ENCODE measurements at regions not wholly inside any gene's neighbourhood (a gene's known extent, or its start where the extent isn't known, plus 50 kb on each side); places are given as distances from the start of the nearest gene placed in this dataset.

DNA sequence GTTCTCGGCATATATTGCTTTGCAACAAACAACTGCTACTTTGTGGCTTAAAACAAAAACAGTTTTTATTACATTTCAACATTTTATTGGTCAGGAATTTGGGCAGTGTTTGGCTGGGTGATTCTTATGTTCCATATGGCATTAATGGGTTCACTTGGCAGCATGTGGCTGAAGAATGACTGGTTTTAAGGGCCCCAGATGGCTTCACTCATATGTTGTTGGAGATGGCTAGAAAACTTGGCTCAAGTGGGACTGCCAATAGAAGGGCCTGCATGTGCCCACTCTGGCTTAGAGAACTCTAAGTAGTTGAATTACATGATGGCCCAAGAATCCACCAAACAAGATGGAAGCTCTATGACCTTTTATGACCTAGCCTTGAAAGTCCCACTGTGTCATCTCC, 86.1 kb downstream of the FASTKD2 start:
- RAD21 ChIA-PET (ENCODE audit: low non-redundant PET in 1 of 2, low total read pairs in 2 of 2, uncharacterized antibody in 2 of 2, unreplicated experiment in 2 of 2): no interaction called here
- TF ChIP-seq EGR1 (IDR thresholded peaks at IDR 0.05; ENCODE audit: low read depth) (no peak), CEBPB (IDR thresholded peaks at IDR 0.05; ENCODE audit: low read depth) (no peak), CBX3 (IDR thresholded peaks at IDR 0.05; ENCODE audit: low read depth) (no peak), ELF1 (IDR thresholded peaks at IDR 0.05; ENCODE audit: borderline replicate concordance, low read depth) (no peak), POLR2A (IDR thresholded peaks at IDR 0.05; ENCODE audit: borderline replicate concordance, extremely low read depth, insufficient read depth, insufficient read length) (no peak), SP1 (IDR thresholded peaks at IDR 0.05; ENCODE audit: low read depth) (no peak), MAX (IDR thresholded peaks at IDR 0.05) (no peak), POLR2AphosphoS5 (IDR thresholded peaks at IDR 0.05; ENCODE audit: low read depth, low read length) (no peak), EZH2 (IDR thresholded peaks at IDR 0.05) (no peak)
- TF ChIP-seq, protein P1, sequence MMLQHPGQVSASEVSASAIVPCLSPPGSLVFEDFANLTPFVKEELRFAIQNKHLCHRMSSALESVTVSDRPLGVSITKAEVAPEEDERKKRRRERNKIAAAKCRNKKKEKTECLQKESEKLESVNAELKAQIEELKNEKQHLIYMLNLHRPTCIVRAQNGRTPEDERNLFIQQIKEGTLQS (IDR thresholded peaks at IDR 0.05): no peak
- TF ChIP-seq, protein P2, sequence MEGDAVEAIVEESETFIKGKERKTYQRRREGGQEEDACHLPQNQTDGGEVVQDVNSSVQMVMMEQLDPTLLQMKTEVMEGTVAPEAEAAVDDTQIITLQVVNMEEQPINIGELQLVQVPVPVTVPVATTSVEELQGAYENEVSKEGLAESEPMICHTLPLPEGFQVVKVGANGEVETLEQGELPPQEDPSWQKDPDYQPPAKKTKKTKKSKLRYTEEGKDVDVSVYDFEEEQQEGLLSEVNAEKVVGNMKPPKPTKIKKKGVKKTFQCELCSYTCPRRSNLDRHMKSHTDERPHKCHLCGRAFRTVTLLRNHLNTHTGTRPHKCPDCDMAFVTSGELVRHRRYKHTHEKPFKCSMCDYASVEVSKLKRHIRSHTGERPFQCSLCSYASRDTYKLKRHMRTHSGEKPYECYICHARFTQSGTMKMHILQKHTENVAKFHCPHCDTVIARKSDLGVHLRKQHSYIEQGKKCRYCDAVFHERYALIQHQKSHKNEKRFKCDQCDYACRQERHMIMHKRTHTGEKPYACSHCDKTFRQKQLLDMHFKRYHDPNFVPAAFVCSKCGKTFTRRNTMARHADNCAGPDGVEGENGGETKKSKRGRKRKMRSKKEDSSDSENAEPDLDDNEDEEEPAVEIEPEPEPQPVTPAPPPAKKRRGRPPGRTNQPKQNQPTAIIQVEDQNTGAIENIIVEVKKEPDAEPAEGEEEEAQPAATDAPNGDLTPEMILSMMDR (IDR thresholded peaks at IDR 0.05 in 2 of 3, conservative IDR thresholded peaks at IDR 0.05 in 1 of 3; ENCODE audit: borderline replicate concordance in 1 of 3, insufficient read depth in 1 of 3, low read depth in 2 of 3, low read length in 2 of 3): no peak

More for the DNA sequence above, 86.1 kb downstream of the FASTKD2 start:
- Histone ChIP-seq H3K79me2 (ENCODE audit: insufficient read depth, low read length) (no peaks in the 10 kb centered on the region), H3K9ac (ENCODE audit: low read length) (no peak overlapping the region), H2AFZ (ENCODE audit: low read depth, low read length, poor library complexity, severe bottlenecking) (no peak overlapping the region), H3K4me2 (ENCODE audit: low read length) (no peak overlapping the region), H3K4me3 (replicated peaks in 1 of 2; ENCODE audit: low read depth in 1 of 2, low read length in 2 of 2) (no peak overlapping the region), H3K9me3 (ENCODE audit: control insufficient read depth in 1 of 2, insufficient read depth in 1 of 2, low read depth in 1 of 2, low read length in 2 of 2) (no peaks in the 10 kb centered on the region), H3K4me1 (ENCODE audit: control insufficient read depth in 1 of 2, insufficient read depth in 2 of 2, low read length in 2 of 2) (no peaks in the 10 kb centered on the region), H4K20me1 (ENCODE audit: insufficient read depth) (no peaks in the 10 kb centered on the region), H3K27ac (ENCODE audit: low read depth, low read length) (no peak overlapping the region), H3K9me2 (ENCODE audit: insufficient read depth) (no peaks in the 10 kb centered on the region), H3K27me3 (ENCODE audit: insufficient read depth, low read length) (no peaks in the 10 kb centered on the region), H3K36me3 (ENCODE audit: control insufficient read depth in 1 of 2, insufficient read depth in 2 of 2, low read length in 2 of 2) (no peaks in the 10 kb centered on the region)
- ATAC-seq: no peak
- intact Hi-C loops (cut with micrococcal nuclease): no loop called here
- no TSS peak for BruUV-seq (replicated peaks)
- no peak for DNase-seq (ENCODE audit: low read depth, low spot score)
- ChIA-PET CTCF (no interaction called here), POLR2A (no interaction called here)

Data from HCT116 (cell line).